GM19240 (cell line): ENCODE measurements at regions not wholly inside any gene's neighbourhood (a gene's known extent, or its start where the extent isn't known, plus 50 kb on each side); places are given as distances from the start of the nearest gene placed in this dataset.
"Not testable (repeated sequence)": the region's sequence is repeated elsewhere in the genome, so short reads cannot be mapped to it uniquely, and the experiment has no call there.

Source experiments
- DNase-seq: peaks from one replicate; pipeline ENCODE4 v3.0.0; 2011; ENCODE audit warnings: low spot score; ENCODE audit not compliant: insufficient read length

DNA sequence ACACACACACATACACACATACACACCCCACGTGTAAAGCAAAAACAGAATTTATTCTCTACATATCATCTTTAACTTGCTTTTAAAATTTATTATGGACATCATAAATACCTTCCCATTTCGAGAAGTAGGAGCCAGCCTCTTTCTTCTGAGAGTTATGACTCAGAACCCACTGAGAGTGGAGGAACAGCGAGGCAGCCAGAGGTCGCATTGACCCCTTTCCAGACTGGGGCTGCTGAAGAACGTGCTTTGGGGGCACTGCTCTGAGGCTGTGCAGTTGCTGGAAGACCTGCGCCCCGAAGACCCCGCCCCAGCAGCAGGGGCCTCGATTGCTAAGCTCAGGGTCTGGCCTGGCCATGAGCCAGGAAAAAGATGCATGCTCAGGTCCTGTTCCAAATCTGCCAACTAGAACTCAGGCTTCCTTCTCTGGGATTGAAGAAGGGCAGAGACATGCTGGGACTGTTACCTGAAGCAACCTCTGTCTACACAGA is 133.8 kb upstream of the TWIST2 start:
- no peak for DNase-seq

DNA sequence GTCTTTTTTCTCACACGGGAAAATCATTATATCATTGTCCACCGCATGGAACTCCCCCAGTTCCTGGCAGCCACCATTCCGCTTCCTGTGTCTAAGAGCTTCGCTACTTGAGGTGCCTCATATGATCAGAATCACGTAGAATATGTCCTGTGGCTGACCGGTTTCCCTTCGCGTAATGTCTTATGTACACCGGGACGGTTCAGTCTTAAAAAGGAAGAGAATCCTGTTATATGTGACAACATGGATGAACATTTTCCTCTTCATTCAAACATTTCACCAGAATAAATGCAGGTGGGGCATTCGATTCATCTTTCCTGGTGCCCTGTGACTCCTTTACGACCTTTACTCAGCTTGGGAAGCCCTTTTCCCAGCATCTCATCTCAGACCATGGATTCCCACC is 131.7 kb upstream of the TWIST2 start:
- DNase-seq, result no peak

DNA sequence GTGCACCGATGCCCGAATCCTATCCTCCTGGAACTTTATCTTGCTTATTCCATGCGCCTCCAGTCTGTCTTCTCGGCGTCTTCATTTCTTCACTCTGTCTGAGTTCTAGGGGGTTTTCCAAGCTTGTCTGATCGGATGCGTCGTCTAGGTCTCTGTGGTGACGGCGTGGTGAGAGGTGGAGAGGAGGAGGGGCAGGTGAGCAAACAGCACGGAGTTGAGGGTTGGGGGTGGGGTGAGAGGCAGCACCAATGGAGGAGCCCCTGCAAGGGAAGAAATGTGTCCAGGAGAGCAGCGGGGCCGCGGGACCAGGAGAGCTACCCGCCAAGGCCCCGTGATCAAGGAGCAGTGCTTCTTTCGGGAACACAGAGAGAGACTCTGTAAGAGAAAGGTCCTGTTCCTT is 131.3 kb upstream of the TWIST2 start:
- DNase-seq, result no peak

DNA sequence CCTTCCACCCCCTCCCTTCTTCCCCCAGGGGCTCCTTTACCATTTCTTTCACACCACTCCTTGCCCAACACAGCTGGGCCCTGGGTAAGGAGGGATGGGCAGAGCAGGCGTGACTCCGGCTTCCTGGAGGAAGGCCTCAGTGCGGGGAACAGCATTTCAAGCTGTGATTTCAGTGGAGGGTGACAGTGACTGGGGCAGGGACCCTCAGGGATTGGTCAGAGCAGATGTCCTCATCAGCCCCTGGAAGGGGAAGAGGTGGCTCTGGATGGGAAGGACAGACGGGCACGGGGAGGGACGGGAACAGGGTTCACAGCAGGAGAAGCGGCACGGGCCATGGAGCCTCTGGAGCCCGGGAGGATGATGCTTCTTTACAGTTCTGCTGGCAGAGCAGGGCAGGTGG is 130.8 kb upstream of the TWIST2 start:
- no peak for DNase-seq

DNA sequence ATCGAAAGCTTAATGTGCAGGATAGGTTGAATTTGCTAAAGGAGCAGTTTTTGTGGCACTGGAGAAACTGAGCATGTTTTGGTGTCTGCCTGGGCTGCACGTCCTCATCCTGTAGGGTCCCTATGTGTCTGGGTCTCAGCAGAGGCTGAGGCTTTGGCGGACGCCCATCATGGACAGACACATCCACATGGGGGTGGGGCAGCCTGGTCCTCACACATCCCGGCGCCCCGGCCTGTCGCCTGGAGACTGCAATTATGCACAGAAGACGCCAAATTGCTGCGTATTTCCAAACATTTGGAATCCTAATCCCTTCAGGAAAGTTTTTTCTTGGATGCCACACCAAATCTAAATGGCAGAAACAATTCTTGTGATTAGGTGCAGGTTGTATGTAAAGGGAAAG is 128.2 kb upstream of the TWIST2 start:
- no peak for DNase-seq

DNA sequence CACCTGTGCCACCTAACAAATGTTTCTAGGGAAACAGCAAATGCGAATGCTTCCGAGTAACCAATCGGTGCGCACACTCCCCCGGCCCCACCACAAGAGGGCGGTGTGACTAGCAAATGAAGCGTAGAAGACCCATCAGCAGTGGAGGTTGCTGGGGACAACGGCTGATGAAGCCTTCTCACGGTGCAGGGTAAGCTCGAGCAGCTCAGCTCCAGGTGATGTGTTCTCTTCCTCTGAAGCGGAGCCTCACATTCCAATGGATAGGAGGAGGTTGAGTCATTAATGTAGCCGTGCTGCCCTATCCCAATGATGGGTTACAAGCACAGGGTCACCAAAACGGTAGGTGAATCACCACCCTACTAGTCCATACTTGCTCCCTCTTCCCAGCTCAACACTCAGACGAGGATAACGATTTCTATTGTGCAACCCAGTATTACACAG is 127.6 kb upstream of the TWIST2 start:
- DNase-seq, result no peak

DNA sequence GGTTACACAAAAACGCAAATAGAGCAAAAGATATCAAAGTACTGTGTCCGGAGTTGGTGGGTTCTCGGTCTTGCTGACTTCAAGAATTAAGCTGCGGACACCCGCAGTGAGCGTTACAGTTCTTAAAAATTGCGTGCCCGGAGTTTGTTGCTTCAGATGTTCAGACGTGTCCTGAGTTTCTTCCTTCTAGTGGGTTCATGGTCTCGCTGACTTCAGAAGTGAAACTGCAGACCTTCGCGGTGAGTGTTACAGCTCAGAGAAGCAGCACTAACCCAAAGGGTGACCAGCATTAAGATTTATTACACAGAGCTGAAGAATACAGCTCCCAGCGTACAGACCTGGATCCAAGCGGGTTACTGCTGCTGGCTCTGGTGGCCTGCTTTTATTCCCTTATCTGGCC is 125.7 kb upstream of the TWIST2 start:
- DNase-seq, result no peak

DNA sequence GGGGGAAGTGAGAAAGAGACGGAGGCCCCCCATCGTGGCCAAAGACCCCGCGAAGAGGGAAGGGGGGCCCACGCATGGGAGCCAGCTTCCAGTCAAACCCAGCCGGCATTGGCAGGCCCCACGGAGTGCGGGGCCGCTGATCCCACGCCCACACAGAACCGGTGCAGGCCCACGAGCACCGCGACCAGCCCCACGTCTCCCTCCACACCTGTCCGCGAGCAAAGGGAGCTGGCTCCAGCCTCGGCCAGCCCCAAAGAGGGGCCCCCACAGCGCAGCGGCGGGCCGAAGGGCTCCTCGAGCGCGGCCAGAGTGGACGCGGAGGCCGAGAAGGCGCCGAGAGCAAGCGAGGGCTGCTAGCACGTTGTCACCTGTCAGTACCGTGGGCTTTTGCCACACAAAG is 125.0 kb upstream of the TWIST2 start:
- no peak for DNase-seq

DNA sequence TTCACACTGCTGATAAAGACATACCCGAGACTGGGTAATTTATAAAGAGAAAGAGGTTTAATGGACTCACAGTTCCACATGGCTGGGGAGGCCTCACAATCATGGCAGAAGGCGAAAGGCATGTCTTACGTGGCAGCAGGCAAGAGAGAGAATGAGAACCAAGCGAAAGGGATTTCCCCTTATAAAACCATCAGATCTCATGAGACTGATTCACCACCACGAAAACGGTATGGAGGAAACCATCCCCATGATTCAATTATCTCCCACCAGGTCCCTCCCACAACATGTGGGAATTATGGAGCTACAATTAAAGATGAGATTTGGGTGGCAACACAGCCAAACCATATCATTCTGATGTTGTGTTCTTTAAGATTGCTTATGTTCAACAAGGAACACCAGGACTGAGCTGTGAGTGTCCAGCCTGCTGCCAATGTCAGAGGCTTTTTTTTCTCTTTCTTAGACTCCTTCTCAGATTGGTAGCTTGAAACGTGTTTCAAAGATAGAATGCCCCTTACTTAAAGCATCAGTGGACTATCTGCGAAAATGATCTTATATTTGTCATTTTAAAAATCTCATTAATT is 124.1 kb upstream of the TWIST2 start:
- DNase-seq, result not testable (repeated sequence)

DNA sequence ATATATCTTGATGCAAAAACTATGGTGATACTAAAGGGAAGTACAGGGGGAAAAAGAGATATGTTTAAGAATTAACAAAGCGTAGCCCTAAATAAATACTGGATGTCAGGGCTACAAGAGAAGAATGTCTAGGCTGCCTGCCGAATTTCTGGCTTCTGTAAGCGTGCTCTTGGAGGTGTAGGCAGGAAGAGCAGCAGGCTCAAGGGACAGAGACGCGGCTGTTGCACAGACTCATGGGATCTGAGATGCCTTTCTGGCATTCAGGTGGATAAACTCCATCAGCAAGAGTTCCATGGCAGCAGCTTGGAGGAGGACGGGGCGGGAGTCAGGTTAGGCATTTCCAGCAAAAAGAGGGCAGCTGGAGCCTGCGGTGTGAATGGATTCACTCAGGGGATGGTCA is 123.2 kb upstream of the TWIST2 start:
- no peak for DNase-seq

DNA sequence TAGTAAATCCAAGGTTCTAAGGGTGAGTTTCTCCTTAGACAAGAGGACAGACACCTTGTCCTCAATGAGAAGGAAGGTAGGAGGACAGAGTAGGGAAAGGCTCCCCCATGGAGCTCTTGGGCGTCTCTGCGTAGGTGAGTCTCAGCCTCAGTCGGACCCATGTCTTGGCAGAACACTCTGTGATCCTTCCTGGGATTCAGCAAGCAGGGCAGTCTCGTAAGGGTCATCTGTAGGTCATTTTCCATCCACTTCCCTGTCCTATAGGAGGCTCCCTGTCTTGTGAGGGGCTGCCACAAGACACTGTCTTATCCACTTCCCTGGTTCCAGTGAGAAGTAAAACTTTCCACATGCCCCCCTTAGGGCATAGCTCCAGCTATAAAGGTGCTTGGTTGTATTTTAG is 122.6 kb upstream of the TWIST2 start:
- no peak for DNase-seq

DNA sequence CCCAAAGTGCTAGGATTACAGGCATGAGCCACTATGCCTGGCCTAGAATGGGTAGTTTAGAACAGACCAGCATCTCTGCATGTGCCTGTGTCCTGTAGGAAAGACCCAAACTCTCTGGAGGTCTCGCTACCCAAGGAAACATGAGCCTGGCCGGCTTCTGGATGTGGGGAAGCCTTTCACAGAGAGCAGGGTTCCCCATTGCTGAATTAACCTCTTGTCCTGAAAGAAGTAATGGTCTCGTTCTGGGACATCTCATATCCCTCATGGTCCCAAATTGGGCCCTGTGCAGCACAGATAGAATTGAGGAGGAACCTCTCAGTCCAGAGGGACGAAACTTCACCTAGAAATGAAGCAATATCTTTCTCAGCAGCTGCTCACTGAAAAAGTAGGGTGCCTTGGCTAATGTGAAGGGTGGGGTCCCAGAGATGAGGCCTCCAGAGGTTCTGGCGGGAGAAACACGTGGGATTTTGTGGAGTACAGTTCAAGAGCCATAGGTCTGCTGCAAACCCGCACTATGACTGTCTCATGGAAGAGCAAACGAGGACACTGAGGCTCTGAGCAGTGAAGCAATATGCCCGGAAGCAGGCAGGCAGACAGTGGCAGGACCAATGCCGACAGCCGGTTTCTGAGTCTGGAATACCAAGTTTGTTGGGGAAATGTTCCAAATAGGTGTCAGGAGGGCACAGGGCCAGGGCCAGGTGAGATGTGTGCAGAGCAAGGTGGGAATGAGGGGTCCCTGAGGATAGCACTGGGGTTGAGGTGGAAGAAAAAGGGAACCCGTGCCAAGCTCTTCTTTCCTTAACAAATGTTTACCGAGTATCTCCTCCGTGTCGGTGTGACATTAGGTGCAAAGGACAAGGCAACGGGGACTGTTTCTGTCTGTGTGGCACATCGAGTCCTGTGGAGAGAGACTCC is 121.0 kb upstream of the TWIST2 start:
- DNase-seq, result no peak

DNA sequence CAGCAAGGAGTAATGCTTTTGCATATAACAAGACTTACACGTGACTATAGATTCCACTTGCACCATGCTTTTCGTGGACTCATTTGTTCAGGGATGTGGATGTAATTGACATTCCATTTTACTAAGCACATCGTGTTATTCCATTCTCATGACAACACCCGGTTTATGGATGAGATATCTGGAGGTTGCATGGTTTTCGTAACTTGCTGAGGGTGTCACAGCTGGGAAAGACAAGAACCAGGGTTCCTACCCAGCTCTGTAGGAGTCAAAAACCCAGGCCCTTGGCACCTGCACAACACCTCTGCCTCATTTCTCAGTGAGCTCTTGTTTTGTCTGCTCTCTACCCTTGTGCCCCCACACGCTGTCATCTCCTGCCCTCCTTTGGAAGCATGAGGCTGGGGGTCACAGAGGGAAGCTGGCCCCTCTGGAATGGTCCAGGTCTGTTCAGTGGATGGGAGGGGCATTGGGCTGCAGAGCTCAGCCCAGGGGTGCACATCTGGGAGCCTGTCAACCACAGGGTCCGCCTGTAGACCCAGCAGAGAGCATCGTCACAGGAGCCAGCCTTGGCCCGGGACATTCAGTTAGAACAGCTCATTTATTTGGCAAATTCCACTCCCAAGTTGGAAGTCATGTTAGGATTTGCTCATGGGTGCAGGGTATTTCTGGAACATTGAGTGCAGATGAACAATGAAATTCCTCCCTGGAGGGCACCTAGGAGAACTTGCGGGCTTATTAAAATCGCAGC is 120.1 kb upstream of the TWIST2 start:
- DNase-seq, result no peak

DNA sequence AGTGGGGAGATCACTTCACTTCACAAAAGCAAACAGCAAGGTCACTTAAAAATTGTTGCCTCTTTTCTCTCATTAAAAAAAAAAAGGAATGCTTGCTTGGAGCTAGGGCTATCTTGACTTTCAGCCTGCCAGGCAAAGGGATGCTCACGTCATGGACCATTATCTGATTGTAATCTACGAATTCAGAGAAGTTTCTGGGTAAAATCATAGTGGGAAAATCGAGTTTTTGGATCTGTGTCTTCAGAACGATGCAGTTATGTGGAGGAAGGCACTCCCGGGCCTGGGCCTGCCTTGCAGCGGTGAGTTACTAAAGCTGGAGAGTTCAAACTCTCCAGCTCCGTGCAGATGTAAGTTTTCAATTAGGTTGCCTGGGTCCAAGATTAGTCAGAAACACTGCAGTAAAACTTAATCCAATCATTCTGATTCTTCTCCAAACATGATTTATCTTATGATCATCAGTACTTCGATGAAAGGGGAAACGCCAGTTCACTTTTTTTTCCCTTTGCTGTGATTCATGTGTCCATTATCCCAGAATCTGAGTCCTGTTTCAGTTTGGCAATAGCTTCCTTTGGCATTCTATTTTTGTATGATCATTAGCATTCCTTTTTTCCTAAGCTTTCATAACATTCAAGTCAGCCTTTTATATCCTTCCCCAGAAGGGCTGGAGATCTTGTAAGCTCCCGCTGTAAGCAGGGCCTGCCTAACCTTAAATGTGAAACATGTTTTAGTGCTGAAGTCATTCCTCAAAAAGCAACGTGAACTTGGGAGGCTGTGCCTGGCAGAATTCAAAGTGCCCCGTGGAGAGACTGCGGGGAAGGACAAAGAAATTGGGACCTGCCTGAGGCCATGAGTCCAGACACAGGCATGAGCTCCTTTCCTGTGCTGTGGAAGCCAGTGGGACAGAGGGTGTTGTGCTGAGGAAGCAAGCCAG is 119.3 kb upstream of the TWIST2 start:
- no peak for DNase-seq

DNA sequence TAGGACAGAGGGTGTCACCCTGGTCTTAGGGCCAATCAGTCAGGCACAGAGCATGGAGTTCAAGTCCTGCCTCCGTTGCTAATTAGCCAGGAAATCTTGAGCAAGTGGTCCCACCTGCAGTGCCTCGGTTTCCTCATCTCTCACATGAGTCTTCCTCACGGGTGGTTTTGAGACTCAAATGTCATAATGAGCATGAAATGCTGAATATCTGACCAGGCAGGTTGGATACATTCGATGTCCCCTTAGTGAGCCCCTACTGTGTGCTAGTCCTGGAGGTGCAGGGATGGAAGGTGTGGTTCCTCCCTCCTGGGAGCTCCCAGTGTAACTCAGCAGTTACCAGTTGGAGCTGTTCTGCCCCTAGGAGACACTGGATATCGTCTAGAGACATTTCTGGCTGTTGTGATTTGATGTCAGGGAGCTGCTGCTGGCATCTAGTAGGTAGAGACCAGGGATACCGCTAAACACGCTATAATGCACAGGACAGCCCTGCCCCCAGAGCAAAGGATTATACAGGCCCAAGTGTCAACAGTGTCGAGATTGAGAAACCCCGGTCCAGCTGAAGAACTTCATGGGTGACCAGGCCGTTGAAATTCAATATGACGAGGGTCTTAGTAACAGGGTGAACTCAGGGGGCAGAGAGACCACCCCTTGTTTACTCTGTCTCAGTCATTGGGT is 118.5 kb upstream of the TWIST2 start:
- no peak for DNase-seq

DNA sequence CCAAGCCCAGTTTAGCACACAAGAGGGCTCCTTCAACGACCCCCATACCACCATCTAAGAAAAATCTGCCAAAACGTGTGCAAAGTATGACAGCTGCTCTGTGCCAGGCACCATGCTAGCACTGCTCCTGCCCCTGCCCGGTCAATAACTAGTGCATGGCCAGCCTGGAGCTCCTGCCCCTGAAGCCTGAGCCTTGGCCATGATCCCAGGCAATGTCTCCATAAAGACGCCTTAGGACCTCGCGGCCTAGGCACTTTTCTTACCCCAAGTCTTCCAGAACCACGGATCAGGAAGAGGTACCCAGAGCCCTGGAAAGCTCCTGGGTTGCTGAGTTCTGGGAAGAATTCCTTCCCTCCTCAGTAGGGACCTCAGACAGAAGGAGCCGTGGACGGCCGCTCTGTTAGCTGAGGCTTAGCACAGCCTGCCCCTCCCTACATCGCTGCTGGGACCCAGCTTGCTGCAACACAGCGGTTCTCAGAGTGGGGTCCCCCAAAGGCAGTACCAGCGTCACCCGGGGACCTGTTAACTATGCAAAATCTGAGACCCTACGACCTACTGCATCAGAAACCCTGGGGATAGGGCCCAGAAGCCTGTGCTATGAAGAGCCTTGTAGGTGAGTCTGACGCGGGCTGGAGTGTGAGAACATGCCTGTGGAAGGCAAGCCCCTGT is 117.8 kb upstream of the TWIST2 start:
- no peak for DNase-seq

DNA sequence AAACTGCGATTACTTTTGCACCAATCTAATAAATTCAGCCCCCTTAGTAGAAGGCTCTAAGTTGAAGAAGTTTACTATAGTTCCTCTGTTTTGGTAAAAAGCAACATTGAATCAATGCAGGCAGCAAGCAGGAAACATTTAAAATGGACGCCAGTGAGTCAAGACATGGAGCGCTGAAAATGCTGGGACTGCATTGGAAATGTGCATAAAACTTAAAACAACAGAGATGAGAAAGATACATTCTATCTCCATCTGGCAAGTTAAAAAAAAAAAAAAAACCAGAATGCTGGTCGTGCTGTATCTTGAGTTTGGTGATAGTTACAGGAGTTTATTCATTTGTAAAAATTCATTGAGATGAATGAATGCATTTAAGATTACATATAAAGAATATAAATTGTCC is 117.0 kb upstream of the TWIST2 start:
- no peak for DNase-seq

DNA sequence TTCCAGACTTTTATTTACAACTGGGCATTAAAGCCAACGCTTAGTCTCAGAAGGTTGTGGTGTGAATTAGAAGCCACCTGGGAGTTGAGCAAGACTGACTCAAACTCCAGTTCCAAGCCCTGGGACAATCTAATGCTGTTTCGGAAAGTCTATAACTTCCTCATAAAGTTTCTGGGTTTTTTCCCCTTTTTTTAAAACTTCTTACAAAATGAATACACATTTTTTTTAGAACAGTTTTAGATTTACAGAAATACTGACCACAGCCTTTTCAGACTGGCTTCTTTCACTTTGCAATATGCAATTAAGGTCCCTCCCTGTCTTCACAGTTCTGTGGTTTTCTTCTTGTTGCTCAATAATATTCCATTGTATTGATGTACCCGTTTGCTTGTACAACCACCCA is 115.9 kb upstream of the TWIST2 start:
- no peak for DNase-seq

DNA sequence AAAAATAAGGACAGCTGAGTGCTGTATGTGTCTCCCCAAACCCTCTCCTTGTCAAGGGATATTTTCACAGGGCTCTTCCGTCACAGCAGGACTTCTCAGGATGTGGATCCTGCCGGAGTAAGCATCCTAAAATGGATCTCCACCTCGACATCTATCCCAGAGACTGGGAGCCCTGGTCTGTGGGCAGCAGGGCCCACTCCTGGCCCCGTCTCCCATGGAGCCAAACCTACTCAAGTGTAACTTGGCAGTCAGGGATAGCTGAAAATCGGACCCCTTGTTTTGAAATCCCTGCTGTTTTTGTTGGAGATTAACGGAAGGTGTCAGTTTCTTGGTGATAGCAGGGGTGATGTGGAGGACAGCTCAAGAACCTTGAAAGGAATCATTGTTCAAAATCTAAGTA is 109.0 kb upstream of the TWIST2 start:
- no peak for DNase-seq

DNA sequence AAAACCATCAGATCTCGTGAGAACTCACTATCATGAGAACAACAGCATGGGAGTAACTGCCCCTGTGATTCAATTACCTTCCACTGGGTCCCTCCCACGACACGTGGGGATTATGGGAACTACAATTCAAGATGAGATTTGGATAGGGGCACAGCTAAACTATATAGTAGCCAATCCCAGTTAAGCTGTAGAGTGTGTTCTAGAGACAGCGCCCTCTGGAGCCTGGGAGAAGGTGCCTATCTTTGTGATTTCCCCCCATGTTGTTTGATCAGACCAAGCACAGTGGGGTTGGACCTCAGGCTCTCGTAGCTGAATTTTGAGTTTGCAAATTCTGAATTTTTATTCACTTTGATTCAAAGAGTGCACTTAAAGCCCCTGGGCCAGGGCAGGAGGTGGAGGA is 108.2 kb upstream of the TWIST2 start:
- DNase-seq, result no peak
